Neural progenitor cell (in vitro differentiated cells): ENCODE measurements at regions not wholly inside any gene's neighbourhood (a gene's known extent, or its start where the extent isn't known, plus 50 kb on each side); places are given as distances from the start of the nearest gene placed in this dataset.

Experiments
- CTCF ChIP-seq: fragments of 200-600 bp; sonication (generic); IDR thresholded peaks from 2 replicates; pipeline ENCODE4 v1.5.1; 2017; ENCODE audit warnings: antibody characterized with exemption, mild to moderate bottlenecking
- EZH2 ChIP-seq: fragments of 200-600 bp; sonication (generic); IDR thresholded peaks from 2 replicates; pipeline ENCODE4 v1.6.1; 2017; ENCODE audit warnings: antibody characterized with exemption, mild to moderate bottlenecking, moderate library complexity
- EZH2phosphoT487 ChIP-seq: fragments of 200-600 bp; sonication (generic); IDR thresholded peaks from 2 replicates; pipeline ENCODE4 v1.6.1; 2017; ENCODE audit warnings: antibody characterized with exemption

- TF ChIP-seq CTCF (no peak), EZH2 (no peak), EZH2phosphoT487 (no peak)
These were observed 453.6 kb downstream of the MN1 start for GRCh38 chr22:27347951-27348350.
